GM21526 (cell line): ENCODE measurements at regions not wholly inside any gene's neighbourhood (a gene's known extent, or its start where the extent isn't known, plus 50 kb on each side); places are given as distances from the start of the nearest gene placed in this dataset.
"Not testable (repeated sequence)": the region's sequence is repeated elsewhere in the genome, so short reads cannot be mapped to it uniquely, and the experiment has no call there.

Experiments used
- ATAC-seq: cut with Tn5 transposase; IDR thresholded peaks from one replicate; pipeline ENCODE4 v1.9.1; 2021; ENCODE audit warnings: moderate library complexity; ENCODE audit not compliant: unreplicated experiment, low FRiP score

- no peak for ATAC-seq
Measured at GRCh38 chr17:79560527-79560926, 50.3 kb downstream of the RBFOX3 start.

GRCh38 chr17:79559111-79559887, 51.6 kb downstream of the RBFOX3 start:
- ATAC-seq, result no peak

DNA sequence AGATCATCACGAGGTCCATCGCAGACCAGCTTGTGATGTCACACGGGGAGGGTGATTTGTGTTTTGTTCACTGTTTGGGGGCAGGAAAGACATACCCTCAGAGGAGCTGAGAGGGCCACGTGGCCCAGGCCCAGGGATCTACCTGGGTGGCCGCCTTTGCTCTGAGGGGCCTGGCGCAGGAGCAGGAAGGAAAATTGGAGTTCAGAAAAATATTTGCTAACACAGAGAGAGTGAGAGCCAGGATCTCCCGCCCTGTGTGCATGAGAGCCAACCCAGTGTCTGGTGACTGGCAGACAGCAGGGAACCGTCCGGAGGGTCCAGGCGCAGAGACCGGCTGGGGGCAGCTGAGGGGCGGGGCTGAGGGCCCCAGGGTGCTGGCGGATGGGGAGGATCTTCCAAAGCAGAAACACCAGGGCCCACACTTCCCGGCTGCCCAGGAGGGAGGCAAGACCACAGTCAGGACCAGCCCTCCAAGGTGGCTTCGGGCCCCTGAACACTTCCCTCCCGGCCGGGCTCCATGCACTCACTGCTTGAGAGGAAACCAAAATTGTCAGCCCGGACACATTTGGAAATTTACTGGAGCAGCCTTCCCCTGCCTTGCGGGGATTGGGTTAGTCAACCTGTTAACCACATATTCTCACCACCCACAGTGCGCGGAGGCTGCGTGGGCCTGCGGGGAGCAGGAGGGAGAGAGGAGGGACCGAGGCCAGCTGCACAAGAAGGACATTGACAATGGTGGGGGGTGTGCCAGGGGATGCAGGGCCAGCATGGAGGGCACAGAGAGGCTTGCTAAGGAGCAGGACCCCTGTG, 52.6 kb downstream of the RBFOX3 start:
- no peak for ATAC-seq

DNA sequence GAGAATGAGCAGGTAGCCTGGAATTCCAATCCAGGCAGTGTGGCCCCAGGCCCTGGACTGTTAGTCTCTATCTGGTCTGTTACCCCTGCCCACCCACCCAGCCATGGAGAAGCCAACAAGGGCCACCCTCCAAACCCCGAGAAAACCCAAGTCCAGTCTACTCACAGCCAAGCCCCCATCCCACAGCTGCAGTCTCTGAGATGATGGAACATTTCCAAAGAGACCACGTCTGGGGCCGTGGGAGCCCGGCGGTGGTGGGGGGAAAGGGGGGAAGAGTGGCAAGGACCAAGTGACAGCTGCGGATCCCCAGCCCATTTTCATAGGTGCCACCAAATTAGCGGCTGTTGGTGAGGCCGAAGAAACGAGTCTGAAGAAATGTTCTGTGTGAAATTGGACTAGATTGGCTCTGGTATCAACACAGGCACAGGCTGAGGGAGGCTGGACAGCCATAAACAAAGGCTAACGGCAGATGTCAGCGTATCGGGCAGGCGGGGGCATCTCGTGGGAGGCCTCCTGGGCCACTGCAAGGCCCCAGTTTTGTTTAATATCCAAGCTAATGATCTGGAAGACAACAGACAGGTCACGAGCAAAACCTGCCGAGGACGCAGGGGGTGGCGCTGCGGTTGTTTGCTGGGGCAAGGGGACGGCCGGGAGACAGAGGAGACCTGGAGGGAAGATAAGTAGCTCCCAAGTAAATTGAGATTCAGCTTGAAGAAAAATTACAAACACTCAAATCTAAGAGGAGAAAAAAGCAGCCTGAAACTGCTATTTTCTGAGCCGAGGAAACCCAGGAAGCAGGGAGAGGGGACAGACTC, 53.4 kb downstream of the RBFOX3 start:
- no peak for ATAC-seq

DNA sequence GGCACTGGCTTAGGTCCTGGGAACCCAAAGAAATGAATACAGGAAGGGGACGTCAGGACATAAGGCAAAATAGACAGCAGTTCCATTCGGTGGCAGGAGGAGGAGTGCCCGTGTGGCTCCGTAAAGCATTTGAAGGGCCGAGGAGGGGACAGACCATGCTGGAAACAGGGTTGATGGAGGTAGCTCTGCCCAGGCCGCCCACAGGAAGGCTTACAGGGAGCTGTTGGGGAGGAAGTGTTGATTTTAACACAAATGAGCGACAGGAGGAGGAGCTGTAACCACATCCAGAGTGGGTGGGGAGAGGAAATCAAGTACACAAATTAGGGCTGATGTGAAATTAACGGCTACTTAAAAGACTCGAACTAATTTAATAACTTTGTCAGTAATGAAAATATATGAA, 54.6 kb downstream of the RBFOX3 start:
- no peak for ATAC-seq

GRCh38 chr17:79555543-79555942, 55.3 kb downstream of the RBFOX3 start:
- ATAC-seq, result no peak

- not testable (repeated sequence) for ATAC-seq
Measured at GRCh38 chr17:79554346-79554745, 56.5 kb downstream of the RBFOX3 start.

GRCh38 chr17:79552824-79553223, 58.0 kb downstream of the RBFOX3 start:
- no peak for ATAC-seq

DNA sequence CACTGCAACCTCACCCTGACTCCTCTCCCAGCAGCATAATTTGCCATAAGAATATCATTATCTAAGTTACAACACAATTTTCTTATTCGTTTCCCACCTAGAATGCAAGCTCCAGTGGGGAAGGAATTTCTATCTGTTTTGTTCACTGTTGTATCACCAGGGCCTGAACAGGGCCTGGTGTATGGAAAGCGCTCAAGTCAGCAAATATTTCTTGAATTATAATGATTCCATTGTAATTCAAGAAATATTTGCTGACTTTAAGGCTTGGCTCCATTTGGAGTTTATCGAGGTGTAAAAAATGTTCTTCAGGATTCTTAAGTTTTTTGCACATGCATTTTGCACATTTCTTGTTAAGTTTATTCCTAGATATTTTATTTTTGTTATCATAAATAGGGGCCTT, 58.4 kb downstream of the RBFOX3 start:
- ATAC-seq, result no peak

DNA sequence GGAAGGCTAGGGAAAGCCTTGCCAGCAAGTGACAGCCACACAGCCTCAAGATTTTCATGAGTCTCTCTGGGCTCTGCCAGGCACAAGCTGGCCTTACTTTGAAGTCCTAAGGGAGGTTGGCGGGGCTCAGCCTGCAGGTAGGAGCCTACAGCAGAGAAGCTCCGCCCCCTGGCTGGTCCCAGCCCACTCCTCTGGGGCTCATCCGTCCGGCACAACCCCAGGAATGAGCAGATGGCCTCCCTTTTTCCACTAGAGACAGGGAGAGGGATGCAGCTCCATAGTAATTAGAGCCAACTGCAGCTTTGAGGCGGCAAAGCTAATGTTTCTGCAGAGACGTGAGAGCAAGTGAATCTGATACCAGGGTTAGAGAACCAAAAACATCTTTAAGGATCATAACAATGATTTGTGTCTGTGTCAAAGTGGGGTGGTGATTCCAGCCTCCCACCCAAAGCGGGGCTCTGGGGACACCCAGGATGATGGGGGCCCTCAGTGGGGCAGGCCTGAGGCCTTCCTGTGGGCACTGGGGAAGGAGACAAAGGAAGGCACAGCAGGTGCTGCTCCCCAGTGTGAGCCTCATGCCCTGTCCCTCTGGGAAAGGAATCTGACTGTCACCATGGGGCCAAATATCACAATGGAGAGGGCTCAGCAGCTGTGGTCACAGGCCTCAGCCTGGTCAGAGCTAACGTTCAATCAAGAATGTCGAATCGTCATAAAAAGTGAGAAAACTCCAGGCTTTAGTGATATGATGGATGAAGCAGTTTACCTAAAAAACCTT, 61.5 kb downstream of the RBFOX3 start:
- ATAC-seq, result no peak

- no peak for ATAC-seq
Measured at GRCh38 chr17:79548116-79548515, 62.7 kb downstream of the RBFOX3 start.

- ATAC-seq, result no peak
Measured at GRCh38 chr17:79547586-79547985, 63.3 kb downstream of the RBFOX3 start.

DNA sequence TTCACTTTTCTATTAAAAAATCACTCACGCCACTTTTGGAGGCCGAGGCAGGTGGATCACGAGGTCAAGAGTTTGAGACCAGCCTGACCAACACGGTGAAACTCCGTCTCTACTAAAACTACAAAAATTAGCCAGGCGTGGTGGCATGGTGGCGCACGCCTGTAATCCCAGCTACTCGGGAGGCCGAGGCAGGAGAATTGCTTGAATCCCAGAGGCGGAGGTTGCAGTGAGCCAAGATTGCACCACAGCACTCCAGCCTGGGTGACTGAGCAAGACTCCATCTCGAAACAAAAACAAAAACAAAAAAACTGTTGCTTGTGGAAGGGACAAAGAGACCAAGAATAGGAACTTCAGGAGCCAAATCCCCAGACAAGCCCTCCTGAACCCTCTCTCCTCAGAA, 63.7 kb downstream of the RBFOX3 start:
- not testable (repeated sequence) for ATAC-seq

DNA sequence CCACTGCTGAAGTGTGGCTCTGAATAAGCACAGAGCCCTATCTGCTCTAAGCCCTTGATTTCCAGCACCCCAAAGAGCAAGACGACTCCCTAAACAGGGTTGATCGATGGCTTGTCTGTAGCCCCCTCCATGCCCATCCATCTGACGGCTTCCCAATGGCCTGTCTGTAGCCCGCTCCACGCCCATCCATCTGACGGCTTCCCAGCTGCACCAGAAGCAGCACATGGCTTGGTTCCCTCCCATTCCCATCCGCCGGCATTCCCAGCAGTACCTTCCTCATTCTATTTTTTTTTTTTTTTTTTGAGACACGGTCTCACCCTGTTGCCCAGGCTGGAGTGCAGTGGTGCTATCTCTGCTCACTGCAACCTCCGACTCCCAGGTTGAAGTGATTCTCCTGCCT, 64.5 kb downstream of the RBFOX3 start:
- no peak for ATAC-seq

DNA sequence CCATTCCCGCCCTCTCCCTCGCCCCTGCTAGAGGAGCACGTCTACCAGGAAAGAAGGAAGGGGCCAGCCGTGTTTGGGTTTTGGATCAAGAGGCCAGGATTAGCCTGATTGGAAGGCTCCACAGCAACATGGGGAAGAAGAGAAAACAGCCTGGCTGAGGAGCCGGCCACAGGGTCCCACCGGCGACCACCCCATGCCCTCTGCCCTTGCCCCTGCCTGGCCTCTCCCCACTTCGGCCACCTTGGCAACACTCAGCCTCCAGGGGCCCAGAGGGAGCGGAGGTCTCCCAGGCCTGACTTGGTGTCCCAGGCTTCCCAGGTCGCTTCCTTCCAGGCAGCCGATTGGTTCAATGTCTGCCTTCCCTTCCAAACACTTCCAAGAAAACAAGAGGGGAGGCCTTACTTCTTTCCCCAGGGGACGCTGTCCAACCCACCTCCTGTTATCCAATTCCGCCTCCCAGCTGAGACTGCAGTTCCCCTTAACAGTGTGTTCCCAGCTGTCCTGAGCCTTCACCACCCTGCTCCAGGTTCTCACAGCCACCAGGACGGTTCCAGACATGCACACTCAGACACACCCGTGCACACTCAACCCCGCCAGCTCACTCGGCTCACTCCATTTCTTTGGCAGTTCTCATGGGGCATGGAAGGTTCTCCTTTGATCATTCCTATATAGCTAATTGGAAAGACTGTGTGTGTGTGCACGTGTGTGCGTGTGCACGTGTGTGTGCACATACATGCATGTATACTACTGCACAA, 65.4 kb downstream of the RBFOX3 start:
- no peak for ATAC-seq

GRCh38 chr17:79544142-79544914, 66.5 kb downstream of the RBFOX3 start:
- no peak for ATAC-seq

DNA sequence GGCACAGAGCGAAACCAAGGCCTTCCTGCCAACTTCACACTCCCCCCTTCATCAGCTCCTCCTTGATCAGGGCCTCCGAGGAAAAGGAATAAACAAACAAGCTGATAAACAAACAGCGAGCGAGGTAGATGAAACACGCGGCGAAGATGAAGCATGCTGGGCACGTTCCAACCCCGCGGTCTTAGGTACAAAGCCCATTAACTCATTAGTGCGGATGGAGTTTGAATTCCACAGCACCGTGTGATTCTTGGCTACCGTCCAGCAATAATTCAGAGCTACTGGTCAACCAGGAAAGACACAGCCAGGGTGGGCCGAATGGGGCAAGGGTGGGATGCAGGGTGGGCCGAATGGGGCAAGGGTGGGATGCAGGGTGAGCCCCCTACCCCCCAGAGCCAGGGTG, 67.3 kb downstream of the RBFOX3 start:
- no peak for ATAC-seq

GRCh38 chr17:79542718-79543117, 68.1 kb downstream of the RBFOX3 start:
- no peak for ATAC-seq
